A549 (cell line): ENCODE measurements at regions not wholly inside any gene's neighbourhood (a gene's known extent, or its start where the extent isn't known, plus 50 kb on each side); places are given as distances from the start of the nearest gene placed in this dataset.

Experiments used
- POLR2AphosphoS2 ChIP-seq: conservative IDR thresholded peaks from 2 replicates; pipeline ENCODE4 v1.6.1; 2012; ENCODE audit warnings: low read length, improper control_type of control experiment, inconsistent platforms
- TF ChIP-seq, protein P1 (sequence below): fragments of >200 bp; sonication (Bioruptor Twin); formaldehyde crosslinking; IDR thresholded peaks from 3 replicates; pipeline ENCODE4 v1.5.1; 2016

DNA sequence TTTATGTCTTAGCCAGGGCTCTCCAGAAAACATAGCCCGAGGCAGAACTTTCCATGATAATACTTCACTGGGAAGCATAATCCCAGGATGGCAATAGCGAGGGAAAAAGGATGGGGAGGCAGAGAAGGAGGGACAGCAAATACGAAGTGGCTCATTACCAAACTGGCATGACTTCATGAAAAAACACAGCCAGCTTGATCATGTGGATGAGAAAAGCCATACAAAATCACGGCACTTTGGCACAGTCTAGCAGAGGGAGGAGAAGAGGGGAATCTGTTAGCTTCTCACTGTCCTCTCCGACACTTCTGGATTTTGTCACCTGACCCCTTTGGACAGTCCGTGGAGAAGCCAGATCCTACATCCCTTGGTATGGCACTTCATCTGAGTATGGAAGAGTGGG is 212.5 kb upstream of the GRIK2 start:
- TF ChIP-seq POLR2AphosphoS2, result no peak
- TF ChIP-seq, protein P1, sequence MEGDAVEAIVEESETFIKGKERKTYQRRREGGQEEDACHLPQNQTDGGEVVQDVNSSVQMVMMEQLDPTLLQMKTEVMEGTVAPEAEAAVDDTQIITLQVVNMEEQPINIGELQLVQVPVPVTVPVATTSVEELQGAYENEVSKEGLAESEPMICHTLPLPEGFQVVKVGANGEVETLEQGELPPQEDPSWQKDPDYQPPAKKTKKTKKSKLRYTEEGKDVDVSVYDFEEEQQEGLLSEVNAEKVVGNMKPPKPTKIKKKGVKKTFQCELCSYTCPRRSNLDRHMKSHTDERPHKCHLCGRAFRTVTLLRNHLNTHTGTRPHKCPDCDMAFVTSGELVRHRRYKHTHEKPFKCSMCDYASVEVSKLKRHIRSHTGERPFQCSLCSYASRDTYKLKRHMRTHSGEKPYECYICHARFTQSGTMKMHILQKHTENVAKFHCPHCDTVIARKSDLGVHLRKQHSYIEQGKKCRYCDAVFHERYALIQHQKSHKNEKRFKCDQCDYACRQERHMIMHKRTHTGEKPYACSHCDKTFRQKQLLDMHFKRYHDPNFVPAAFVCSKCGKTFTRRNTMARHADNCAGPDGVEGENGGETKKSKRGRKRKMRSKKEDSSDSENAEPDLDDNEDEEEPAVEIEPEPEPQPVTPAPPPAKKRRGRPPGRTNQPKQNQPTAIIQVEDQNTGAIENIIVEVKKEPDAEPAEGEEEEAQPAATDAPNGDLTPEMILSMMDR, result no peak
